Endodermal cell (in vitro differentiated cells): ENCODE measurements at regions not wholly inside any gene's neighbourhood (a gene's known extent, or its start where the extent isn't known, plus 50 kb on each side); places are given as distances from the start of the nearest gene placed in this dataset.

Experiments used
- DNase-seq: peaks from one replicate; pipeline ENCODE4 v3.0.0-alpha.2; 2017
- H3K27ac ChIP-seq: 2 replicates; pipeline ENCODE4 v1.5.1; 2013; ENCODE audit warnings: mild to moderate bottlenecking, low read depth, low read length, moderate library complexity
- H3K27me3 ChIP-seq: 2 replicates; pipeline ENCODE4 v1.6.1; 2013; ENCODE audit warnings: mild to moderate bottlenecking, low read length, moderate library complexity; ENCODE audit not compliant: insufficient read depth, control insufficient read depth, poor library complexity, severe bottlenecking
- H3K36me3 ChIP-seq: 2 replicates; pipeline ENCODE4 v1.7.0; 2013; ENCODE audit warnings: mild to moderate bottlenecking, low read length, moderate library complexity; ENCODE audit not compliant: control insufficient read depth, insufficient read depth
- H3K4me1 ChIP-seq: one replicate; pipeline ENCODE4 v1.7.0; 2013; ENCODE audit warnings: low read length; ENCODE audit not compliant: control insufficient read depth, insufficient read depth
- H3K4me3 ChIP-seq: 2 replicates; pipeline ENCODE4 v1.5.1; 2013; ENCODE audit warnings: mild to moderate bottlenecking, low read length, moderate library complexity
- H3K9ac ChIP-seq: 2 replicates; pipeline ENCODE4 v1.6.1; 2013; ENCODE audit warnings: mild to moderate bottlenecking, low read length, moderate library complexity; ENCODE audit not compliant: poor library complexity, severe bottlenecking; ENCODE audit errors: extremely low read depth
- H3K9me3 ChIP-seq: 2 replicates; pipeline ENCODE4 v1.6.1; 2013; ENCODE audit warnings: mild to moderate bottlenecking, low read length, moderate library complexity; ENCODE audit not compliant: control insufficient read depth
- H3K27ac Mint-ChIP-seq: 2 replicates; pipeline ENCODE4 v1.8.0; 2020; ENCODE audit warnings: mixed read lengths
- H3K27me3 Mint-ChIP-seq: 2 replicates; pipeline ENCODE4 v1.8.0; 2021; ENCODE audit warnings: mild to moderate bottlenecking, mixed read lengths; ENCODE audit not compliant: insufficient read depth
- H3K36me3 Mint-ChIP-seq: 2 replicates; pipeline ENCODE4 v1.8.0; 2020; ENCODE audit warnings: low read depth, mixed read lengths
- H3K4me1 Mint-ChIP-seq: 2 replicates; pipeline ENCODE4 v1.8.0; 2020; ENCODE audit warnings: mixed read lengths
- H3K4me3 Mint-ChIP-seq: 2 replicates; pipeline ENCODE4 v1.8.0; 2020; ENCODE audit warnings: mild to moderate bottlenecking, moderate library complexity, mixed read lengths
- H3K9me3 Mint-ChIP-seq: 2 replicates; pipeline ENCODE4 v1.8.0; 2020; ENCODE audit warnings: mild to moderate bottlenecking, mixed read lengths
- CTCF ChIP-seq: fragments of 200-600 bp; sonication (generic); conservative IDR thresholded peaks from 2 replicates; pipeline ENCODE4 v1.5.0; 2021; ENCODE audit warnings: antibody characterized with exemption, mild to moderate bottlenecking
- WGBS, 2 experiments: methylation state at CpG; one replicate each; pipeline versions ENCODE4 v1.1.5 to v1.1.7; 2013; ENCODE audit warnings: missing lambda C conversion rate in 2 of 2, mixed read lengths in 1 of 2; ENCODE audit not compliant: insufficient coverage in 1 of 2, insufficient read length in 1 of 2; 5-methylcytosine and 5-hydroxymethylcytosine counted together

- H3K27ac Mint-ChIP-seq, result no peak overlapping the region
- H3K27ac ChIP-seq, result no peak overlapping the region
- H3K36me3 ChIP-seq, result no peaks in the 10 kb centered on the region
- peaks cover 9% of the 10 kb centered on the region for H3K4me1 ChIP-seq
- DNase-seq, result peak; percentile 10
- peaks cover 8% of the 10 kb centered on the region for H3K27me3 Mint-ChIP-seq
- peaks cover 32% of the 10 kb centered on the region for H3K4me1 Mint-ChIP-seq
- 85 to 94% methylated on average over 6 of the region's 6 CpGs for WGBS, 2 experiments
- TF ChIP-seq CTCF, result no peak
- H3K4me3 ChIP-seq, result peak overlapping the region; percentile 62
- H3K9me3 ChIP-seq, result no peaks in the 10 kb centered on the region
- no peaks in the 10 kb centered on the region for H3K36me3 Mint-ChIP-seq
- H3K9me3 Mint-ChIP-seq, result no peaks in the 10 kb centered on the region
- H3K27me3 ChIP-seq, result no peaks in the 10 kb centered on the region
- H3K9ac ChIP-seq, result no peak overlapping the region
- H3K4me3 Mint-ChIP-seq, result no peak overlapping the region
Measured at GRCh38 chr5:135157421-135158313, 123.6 kb upstream of the PITX1 start.

- no peak for TF ChIP-seq CTCF
- no peaks in the 10 kb centered on the region for H3K36me3 Mint-ChIP-seq
- peak; percentile 38 for DNase-seq
- no peak overlapping the region for H3K27ac Mint-ChIP-seq
- Histone ChIP-seq H3K9me3 (no peaks in the 10 kb centered on the region), H3K27ac (no peak overlapping the region), H3K36me3 (no peaks in the 10 kb centered on the region), H3K9ac (no peak overlapping the region), H3K4me1 (peaks cover 9% of the 10 kb centered on the region), H3K4me3 (no peak overlapping the region), H3K27me3 (no peaks in the 10 kb centered on the region)
- H3K4me3 Mint-ChIP-seq, result no peak overlapping the region
- peaks cover 8% of the 10 kb centered on the region for H3K27me3 Mint-ChIP-seq
- WGBS, 2 experiments, result 93 to 95% methylated on average over 7 to 11 of the region's 11 CpGs
- no peaks in the 10 kb centered on the region for H3K9me3 Mint-ChIP-seq
- H3K4me1 Mint-ChIP-seq, result peaks cover 32% of the 10 kb centered on the region
Measured at GRCh38 chr5:135156715-135157404, 122.8 kb upstream of the PITX1 start.

- TF ChIP-seq CTCF, result no peak
- peaks cover 2% of the 10 kb centered on the region for H3K9me3 Mint-ChIP-seq
- Histone ChIP-seq H3K36me3 (no peaks in the 10 kb centered on the region), H3K9ac (no peak overlapping the region), H3K4me3 (no peak overlapping the region), H3K27me3 (no peaks in the 10 kb centered on the region), H3K9me3 (no peaks in the 10 kb centered on the region), H3K27ac (no peak overlapping the region), H3K4me1 (peaks cover 10% of the 10 kb centered on the region)
- no peak overlapping the region for H3K4me3 Mint-ChIP-seq
- H3K27ac Mint-ChIP-seq, result no peak overlapping the region
- H3K4me1 Mint-ChIP-seq, result peaks cover 32% of the 10 kb centered on the region
- WGBS, 2 experiments, result 94 to 98% methylated on average over 5 to 6 of the region's 6 CpGs
- no peak for DNase-seq
- H3K27me3 Mint-ChIP-seq, result peaks cover 8% of the 10 kb centered on the region
- H3K36me3 Mint-ChIP-seq, result no peaks in the 10 kb centered on the region
Measured at GRCh38 chr5:135156337-135156714, 122.3 kb upstream of the PITX1 start.
